Endothelial cell of umbilical vein (primary cell): ENCODE measurements at regions not wholly inside any gene's neighbourhood (a gene's known extent, or its start where the extent isn't known, plus 50 kb on each side); places are given as distances from the start of the nearest gene placed in this dataset.

Experiments
- FOS ChIP-seq: IDR thresholded peaks from 2 replicates; pipeline ENCODE4 v1.6.1; 2011; ENCODE audit warnings: mild to moderate bottlenecking, low read length, moderate library complexity, borderline replicate concordance; ENCODE audit not compliant: insufficient read depth
- JUN ChIP-seq: IDR thresholded peaks from 2 replicates; pipeline ENCODE4 v1.6.1; 2011; ENCODE audit warnings: borderline replicate concordance, low read depth; ENCODE audit not compliant: insufficient read length, insufficient read depth
- POLR2A ChIP-seq: IDR thresholded peaks from 2 replicates; pipeline ENCODE4 v1.6.1; 2012; ENCODE audit warnings: low read depth, mild to moderate bottlenecking, control low read depth, low read length
- TF ChIP-seq, protein P1 (sequence below), 2 donors: IDR thresholded peaks; 1 replicate in 1 of 2; 2 replicates in 1 of 2; pipeline ENCODE4 v1.5.1; 2011; ENCODE audit warnings: low read length in 2 of 2, mild to moderate bottlenecking in 2 of 2, moderate library complexity in 2 of 2, control low read depth in 1 of 2, inconsistent platforms in 1 of 2, low read depth in 1 of 2; ENCODE audit not compliant: insufficient read depth in 1 of 2; ENCODE audit errors: extremely low read depth in 1 of 2

DNA sequence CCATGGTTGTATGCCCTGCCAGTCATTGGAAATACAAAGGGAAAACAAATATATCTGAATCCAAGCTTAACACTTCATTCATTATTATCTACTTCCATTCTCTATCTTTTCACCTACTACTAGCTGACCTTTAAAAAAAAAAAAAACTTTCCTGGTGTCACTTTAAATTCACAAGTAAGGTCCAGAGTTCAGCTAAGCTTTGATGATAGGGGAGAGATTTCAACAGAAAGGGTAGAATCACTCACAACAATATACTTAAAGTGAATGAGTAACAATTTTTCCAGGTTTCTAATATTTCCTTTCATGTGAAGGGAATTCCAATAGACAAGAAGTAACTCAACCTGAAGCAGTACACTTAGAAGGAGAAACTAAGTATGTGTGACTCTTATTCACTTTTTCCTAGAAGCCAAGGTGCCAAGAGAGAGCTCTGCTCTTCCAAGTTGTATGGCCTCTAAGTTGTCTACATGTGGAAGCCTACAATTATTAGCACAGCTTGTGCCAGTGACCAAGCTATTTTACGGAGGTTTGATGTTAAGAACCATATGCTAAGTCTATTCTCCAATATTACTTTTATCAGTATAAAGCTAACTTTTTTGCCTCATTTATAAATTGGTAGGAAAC is 371.7 kb downstream of the TENT5A start:
- TF ChIP-seq, protein P1, sequence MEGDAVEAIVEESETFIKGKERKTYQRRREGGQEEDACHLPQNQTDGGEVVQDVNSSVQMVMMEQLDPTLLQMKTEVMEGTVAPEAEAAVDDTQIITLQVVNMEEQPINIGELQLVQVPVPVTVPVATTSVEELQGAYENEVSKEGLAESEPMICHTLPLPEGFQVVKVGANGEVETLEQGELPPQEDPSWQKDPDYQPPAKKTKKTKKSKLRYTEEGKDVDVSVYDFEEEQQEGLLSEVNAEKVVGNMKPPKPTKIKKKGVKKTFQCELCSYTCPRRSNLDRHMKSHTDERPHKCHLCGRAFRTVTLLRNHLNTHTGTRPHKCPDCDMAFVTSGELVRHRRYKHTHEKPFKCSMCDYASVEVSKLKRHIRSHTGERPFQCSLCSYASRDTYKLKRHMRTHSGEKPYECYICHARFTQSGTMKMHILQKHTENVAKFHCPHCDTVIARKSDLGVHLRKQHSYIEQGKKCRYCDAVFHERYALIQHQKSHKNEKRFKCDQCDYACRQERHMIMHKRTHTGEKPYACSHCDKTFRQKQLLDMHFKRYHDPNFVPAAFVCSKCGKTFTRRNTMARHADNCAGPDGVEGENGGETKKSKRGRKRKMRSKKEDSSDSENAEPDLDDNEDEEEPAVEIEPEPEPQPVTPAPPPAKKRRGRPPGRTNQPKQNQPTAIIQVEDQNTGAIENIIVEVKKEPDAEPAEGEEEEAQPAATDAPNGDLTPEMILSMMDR (IDR thresholded peaks at IDR 0.05; ENCODE audit: extremely low read depth in 1 of 2, insufficient read depth in 1 of 2, low read depth in 1 of 2, low read length in 2 of 2): no peak
- TF ChIP-seq JUN: no peak
- TF ChIP-seq POLR2A: no peak
- TF ChIP-seq FOS: no peak
